PFSK-1 (cell line): ENCODE measurements at regions not wholly inside any gene's neighbourhood (a gene's known extent, or its start where the extent isn't known, plus 50 kb on each side); places are given as distances from the start of the nearest gene placed in this dataset.

ENCODE experiments used
- POLR2AphosphoS5 ChIP-seq: IDR thresholded peaks from 2 replicates; pipeline ENCODE4 v1.6.1; 2012; ENCODE audit warnings: low read depth, mild to moderate bottlenecking, control low read depth, low read length, moderate library complexity
- SIN3A ChIP-seq: IDR thresholded peaks from 2 replicates; pipeline ENCODE4 v1.6.1; 2012; ENCODE audit warnings: mild to moderate bottlenecking, low read length, moderate library complexity, borderline replicate concordance; ENCODE audit not compliant: insufficient read depth

GRCh38 chr10:63910806-63911205 lies 389.6 kb downstream of the REEP3 start:
- TF ChIP-seq POLR2AphosphoS5 (no peak), SIN3A (no peak)
